IPS-15b (cell line): ENCODE measurements at regions not wholly inside any gene's neighbourhood (a gene's known extent, or its start where the extent isn't known, plus 50 kb on each side); places are given as distances from the start of the nearest gene placed in this dataset.

Source experiments
- H3K27me3 ChIP-seq: one replicate; pipeline ENCODE4 v1.6.1; 2013; ENCODE audit warnings: low read length; ENCODE audit not compliant: control insufficient read depth, insufficient read depth
- H3K36me3 ChIP-seq: one replicate; pipeline ENCODE4 v1.6.1; 2013; ENCODE audit warnings: low read length; ENCODE audit not compliant: control insufficient read depth, insufficient read depth
- H3K4me1 ChIP-seq: one replicate; pipeline ENCODE4 v1.6.1; 2013; ENCODE audit warnings: mild to moderate bottlenecking, low read length; ENCODE audit not compliant: control insufficient read depth, insufficient read depth
- H3K4me3 ChIP-seq: one replicate; pipeline ENCODE4 v1.5.1; 2013; ENCODE audit warnings: low read depth, low read length
- H3K9ac ChIP-seq: one replicate; pipeline ENCODE4 v1.6.1; 2013; ENCODE audit warnings: low read depth, mild to moderate bottlenecking, low read length
- H3K9me3 ChIP-seq: one replicate; pipeline ENCODE4 v1.6.1; 2013; ENCODE audit warnings: mild to moderate bottlenecking, low read length; ENCODE audit not compliant: control insufficient read depth, insufficient read depth

DNA sequence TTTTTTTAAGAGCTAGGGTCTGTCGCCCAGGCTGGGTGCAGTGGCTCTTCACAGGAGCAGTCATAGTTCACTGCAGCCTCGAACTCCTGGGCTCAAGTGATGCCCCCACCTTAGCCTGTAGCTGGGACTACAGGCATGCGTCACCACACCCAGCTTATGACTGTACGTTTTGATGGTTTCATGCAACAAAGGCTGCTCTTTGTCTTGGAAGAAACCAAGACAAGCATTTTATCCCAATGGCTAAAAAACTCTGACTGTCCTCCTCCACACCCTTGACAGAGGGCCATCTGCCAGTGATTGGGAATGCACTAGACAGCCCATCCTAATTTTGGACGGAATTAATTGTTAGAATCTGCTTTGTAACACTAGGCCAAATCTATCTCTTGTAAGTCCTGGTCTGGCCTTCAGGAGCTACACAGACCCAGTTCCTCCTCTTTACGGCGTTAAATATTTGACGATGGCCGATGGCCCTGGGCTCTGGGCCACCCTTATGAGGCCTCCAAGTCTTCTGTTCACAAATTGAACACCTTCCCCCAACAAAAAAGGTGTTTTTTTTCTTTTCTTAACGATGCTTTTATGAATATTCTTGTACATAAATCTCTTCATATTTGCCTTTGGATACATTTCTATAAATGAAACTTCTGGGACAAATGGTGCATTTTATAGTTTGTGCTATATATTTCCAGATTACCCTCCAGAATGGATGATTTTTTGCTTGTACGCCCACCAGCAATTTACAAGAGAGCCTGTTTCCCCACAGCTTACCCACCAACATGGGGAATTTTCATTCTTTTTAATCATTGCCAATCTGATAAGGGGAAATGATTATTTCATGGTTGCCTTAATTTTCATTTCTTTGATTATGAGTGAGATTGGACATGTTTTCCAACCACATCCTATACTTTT is 104.8 kb upstream of the SLC25A33 start:
- no peaks in the 10 kb centered on the region for H3K36me3 ChIP-seq
- peaks cover 2% of the 10 kb centered on the region for H3K27me3 ChIP-seq
- H3K4me3 ChIP-seq, result no peak overlapping the region
- H3K9me3 ChIP-seq, result no peaks in the 10 kb centered on the region
- H3K9ac ChIP-seq, result no peak overlapping the region
- H3K4me1 ChIP-seq, result peaks cover 2% of the 10 kb centered on the region

- H3K27me3 ChIP-seq, result peaks cover 2% of the 10 kb centered on the region
- no peaks in the 10 kb centered on the region for H3K4me1 ChIP-seq
- no peak overlapping the region for H3K4me3 ChIP-seq
- no peaks in the 10 kb centered on the region for H3K9me3 ChIP-seq
- H3K36me3 ChIP-seq, result no peaks in the 10 kb centered on the region
- H3K9ac ChIP-seq, result no peak overlapping the region
These were observed 104.1 kb upstream of the SLC25A33 start for GRCh38 chr1:9435153-9435636.

- H3K27me3 ChIP-seq, result no peaks in the 10 kb centered on the region
- no peaks in the 10 kb centered on the region for H3K9me3 ChIP-seq
- no peaks in the 10 kb centered on the region for H3K4me1 ChIP-seq
- H3K36me3 ChIP-seq, result no peaks in the 10 kb centered on the region
- H3K9ac ChIP-seq, result no peak overlapping the region
- no peak overlapping the region for H3K4me3 ChIP-seq
These were observed 103.2 kb upstream of the SLC25A33 start for GRCh38 chr1:9435854-9436640.

DNA sequence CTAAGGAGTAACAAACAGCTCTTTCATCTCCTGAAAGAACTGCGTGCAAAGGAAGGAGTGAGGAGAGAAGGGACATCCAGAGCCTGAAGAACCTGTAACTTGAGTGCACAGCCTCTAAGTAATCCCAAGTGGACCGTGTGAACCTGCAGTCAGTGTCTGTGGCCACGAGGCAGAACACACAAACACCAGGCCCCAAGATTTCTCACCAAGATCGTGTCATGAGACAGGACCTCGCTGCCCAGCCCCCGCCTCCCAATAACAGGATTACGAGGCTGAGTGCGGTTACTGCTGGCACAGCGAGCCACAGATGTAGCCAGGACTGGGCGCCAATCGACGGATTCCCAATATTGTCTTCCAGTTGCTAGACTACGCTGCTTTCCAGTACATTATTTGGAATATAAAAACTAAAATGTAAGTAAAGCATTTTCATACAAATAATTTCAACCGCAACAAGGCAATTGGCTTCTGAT is 101.3 kb upstream of the SLC25A33 start:
- no peaks in the 10 kb centered on the region for H3K4me1 ChIP-seq
- H3K36me3 ChIP-seq, result no peaks in the 10 kb centered on the region
- H3K4me3 ChIP-seq, result no peak overlapping the region
- no peak overlapping the region for H3K9ac ChIP-seq
- no peaks in the 10 kb centered on the region for H3K9me3 ChIP-seq
- H3K27me3 ChIP-seq, result no peaks in the 10 kb centered on the region

DNA sequence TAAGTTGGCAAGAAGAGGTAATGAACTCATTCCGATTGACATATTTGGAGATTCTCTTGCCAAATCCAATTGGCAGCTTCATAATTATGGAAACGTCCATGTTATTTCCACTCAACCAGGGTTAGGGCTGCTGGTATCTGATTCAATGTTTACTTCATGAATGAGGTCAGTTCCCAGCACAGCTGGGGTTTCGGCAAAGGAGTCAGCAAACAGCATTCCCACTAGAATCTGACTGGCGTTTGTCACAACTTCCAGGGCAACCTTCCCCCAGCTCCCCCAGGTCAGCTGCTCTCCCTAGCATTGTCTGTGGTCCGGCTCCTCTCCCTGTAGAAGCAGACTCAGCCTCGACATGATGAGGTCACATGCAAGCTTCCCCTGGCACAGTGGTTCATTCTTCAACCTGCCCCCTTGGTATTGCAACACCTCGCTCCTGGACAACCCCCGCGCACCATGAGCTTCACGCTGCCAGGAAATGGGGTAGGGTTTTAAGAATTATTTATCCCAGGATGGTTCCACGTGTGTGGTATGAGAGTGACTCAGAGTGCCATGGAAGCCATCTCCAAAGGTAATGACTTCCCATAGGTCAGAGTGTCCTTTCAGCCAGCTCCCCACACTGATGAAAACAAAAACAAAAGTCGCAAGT is 100.7 kb upstream of the SLC25A33 start:
- H3K4me1 ChIP-seq, result no peaks in the 10 kb centered on the region
- no peak overlapping the region for H3K4me3 ChIP-seq
- no peak overlapping the region for H3K9ac ChIP-seq
- H3K27me3 ChIP-seq, result no peaks in the 10 kb centered on the region
- no peaks in the 10 kb centered on the region for H3K9me3 ChIP-seq
- H3K36me3 ChIP-seq, result no peaks in the 10 kb centered on the region

DNA sequence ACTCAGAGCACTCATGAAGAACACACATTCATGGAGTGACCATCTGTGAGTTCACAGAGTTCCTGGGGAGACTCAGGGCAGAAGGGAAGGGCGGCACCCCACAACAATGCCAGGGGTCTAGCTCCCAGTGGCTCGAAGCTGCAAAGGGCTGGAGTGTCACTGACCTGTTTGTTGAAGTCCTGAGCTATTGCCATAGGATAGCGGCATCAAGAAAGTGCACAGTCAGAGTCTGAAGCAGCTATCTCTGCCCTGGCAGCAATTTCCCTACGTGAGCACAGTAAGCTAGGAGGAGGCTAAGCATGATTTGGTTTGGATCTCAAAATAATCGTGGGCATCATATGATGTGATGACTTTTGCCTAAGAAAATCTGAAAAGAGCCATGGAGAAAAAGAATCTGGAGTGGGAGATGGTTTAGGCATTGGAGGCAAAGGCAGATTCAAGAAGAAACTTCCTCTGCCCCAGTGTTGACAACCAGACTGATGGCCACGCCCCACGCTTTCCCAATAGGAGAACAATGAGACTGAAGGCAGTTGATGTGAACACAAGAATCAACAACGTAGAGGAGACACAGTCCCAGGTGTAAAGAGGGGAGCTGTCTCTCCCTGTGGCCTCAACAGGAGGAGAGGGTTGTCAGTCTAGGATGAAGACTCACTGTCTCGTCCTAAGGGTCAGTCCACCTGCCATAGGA is 100.0 kb upstream of the SLC25A33 start:
- H3K4me3 ChIP-seq, result no peak overlapping the region
- no peaks in the 10 kb centered on the region for H3K4me1 ChIP-seq
- H3K27me3 ChIP-seq, result no peaks in the 10 kb centered on the region
- no peak overlapping the region for H3K9ac ChIP-seq
- H3K9me3 ChIP-seq, result no peaks in the 10 kb centered on the region
- H3K36me3 ChIP-seq, result no peaks in the 10 kb centered on the region

DNA sequence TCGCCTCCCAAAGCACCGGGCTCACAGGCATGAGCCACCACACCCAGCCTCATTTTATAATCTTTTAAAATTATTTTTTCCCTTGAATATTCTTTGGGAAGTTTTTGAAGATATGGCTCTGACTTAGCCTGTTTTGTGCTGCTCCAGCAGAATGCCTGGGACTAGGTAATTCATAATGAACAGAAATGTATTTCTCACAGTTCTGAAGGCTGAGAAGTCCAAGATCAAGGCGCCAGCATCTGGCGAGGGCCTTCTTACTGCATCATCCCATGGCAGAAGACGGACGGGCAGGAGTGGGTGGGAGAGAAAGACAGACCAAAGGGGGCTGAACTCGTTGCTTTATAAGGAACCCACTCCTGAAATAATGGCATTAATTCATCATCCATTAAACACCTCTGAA is 99.0 kb upstream of the SLC25A33 start:
- H3K9ac ChIP-seq, result no peak overlapping the region

GRCh38 chr1:9440763-9441194 is 98.5 kb upstream of the SLC25A33 start:
- no peaks in the 10 kb centered on the region for H3K4me1 ChIP-seq

More for the DNA sequence above, 99.0 kb upstream of the SLC25A33 start:
- Histone ChIP-seq H3K4me3 (no peak overlapping the region), H3K27me3 (no peaks in the 10 kb centered on the region), H3K4me1 (no peaks in the 10 kb centered on the region), H3K9me3 (no peaks in the 10 kb centered on the region), H3K36me3 (no peaks in the 10 kb centered on the region)

DNA sequence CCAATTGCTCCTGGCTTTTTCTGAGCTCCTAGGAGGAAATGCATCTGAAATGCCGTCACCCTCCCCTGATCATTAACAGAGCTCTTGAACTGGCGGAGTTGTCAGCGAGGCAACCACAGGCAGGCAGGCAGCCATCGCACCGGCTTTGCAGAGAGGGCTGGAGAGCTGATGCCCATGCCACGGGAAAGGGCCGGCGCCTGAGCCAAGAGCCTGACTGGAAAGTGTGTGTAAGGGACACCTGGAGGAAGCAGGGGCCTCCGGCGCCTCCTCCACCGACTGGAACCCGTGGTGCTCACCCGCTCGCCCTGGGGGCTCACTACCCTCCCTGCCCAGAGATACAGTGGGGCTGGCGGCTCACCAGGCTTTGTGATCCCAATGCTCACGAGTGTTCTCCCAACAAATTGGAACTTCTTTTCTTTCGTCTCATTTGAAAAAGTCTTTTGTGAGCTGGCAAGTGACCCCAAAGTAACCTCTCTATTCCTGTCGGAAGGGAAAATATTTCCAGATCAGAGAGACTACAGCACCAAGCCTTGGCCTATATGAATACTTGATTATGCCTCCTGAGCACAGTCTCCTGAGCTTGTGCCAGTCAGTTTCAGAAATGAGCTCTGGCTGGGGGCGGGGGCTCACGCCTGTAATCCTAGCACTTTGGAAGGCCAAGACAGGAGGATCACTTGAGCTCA is 97.7 kb upstream of the SLC25A33 start:
- Histone ChIP-seq H3K4me3 (no peak overlapping the region), H3K9ac (no peak overlapping the region), H3K4me1 (no peaks in the 10 kb centered on the region), H3K9me3 (no peaks in the 10 kb centered on the region), H3K27me3 (no peaks in the 10 kb centered on the region), H3K36me3 (no peaks in the 10 kb centered on the region)

More at GRCh38 chr1:9440763-9441194, 98.5 kb upstream of the SLC25A33 start:
- Histone ChIP-seq H3K27me3 (no peaks in the 10 kb centered on the region), H3K9me3 (no peaks in the 10 kb centered on the region), H3K9ac (no peak overlapping the region), H3K4me3 (no peak overlapping the region), H3K36me3 (no peaks in the 10 kb centered on the region)

GRCh38 chr1:9442278-9442846 is 96.9 kb upstream of the SLC25A33 start:
- no peaks in the 10 kb centered on the region for H3K4me1 ChIP-seq
- H3K27me3 ChIP-seq, result no peaks in the 10 kb centered on the region
- no peaks in the 10 kb centered on the region for H3K9me3 ChIP-seq
- H3K9ac ChIP-seq, result no peak overlapping the region
- no peak overlapping the region for H3K4me3 ChIP-seq
- H3K36me3 ChIP-seq, result no peaks in the 10 kb centered on the region
